HCT116 (cell line): ENCODE measurements at regions not wholly inside any gene's neighbourhood (a gene's known extent, or its start where the extent isn't known, plus 50 kb on each side); places are given as distances from the start of the nearest gene placed in this dataset.

Experiments used
- ATAC-seq: fragments of 200-7000 bp; cut with Tn5 transposase; 2 replicates; pipeline ENCODE4 v1.9.1; 2020; ENCODE audit warnings: mild to moderate bottlenecking, moderate library complexity
- BruUV-seq: library from RNA; stranded (reverse); fragments of 400-500 nt; replicated peaks from 2 replicates; lab custom pipeline; 2021; lab: Mats Ljungman, UMichigan
- CTCF ChIA-PET: fragments of 300-600 bp; sonication (Branson Sonifier 250); formaldehyde crosslinking; loops from one replicate; lab custom pipeline; 2021; ENCODE audit warnings: antibody characterized with exemption; lab: Charles Lee
- POLR2A ChIA-PET: fragments of 300-600, 350-600 bp; sonication (Branson Sonifier 250); formaldehyde crosslinking; loops from one replicate; lab custom pipeline; 2021; ENCODE audit warnings: antibody characterized with exemption; lab: Charles Lee
- RAD21 ChIA-PET, 2 experiments: fragments of 300-600 bp; sonication (Branson Sonifier 250); formaldehyde crosslinking; loops; one replicate each; lab custom pipeline; 2023; ENCODE audit warnings: low total read pairs in 2 of 2; ENCODE audit not compliant: uncharacterized antibody in 2 of 2, unreplicated experiment in 2 of 2, low non-redundant PET in 1 of 2; lab: Charles Lee
- DNase-seq: peaks from one replicate; pipeline ENCODE4 v3.0.0-alpha.2; 2010; ENCODE audit warnings: low read depth, low spot score
- H2AFZ ChIP-seq: fragments of 200-600 bp; shearing (Covaris generic), sonication (generic); 2 replicates; pipeline ENCODE4 v1.6.1; 2017; ENCODE audit warnings: low read depth, mixed run types, mixed read lengths, antibody characterized with exemption, low read length; ENCODE audit not compliant: poor library complexity, severe bottlenecking
- H3K27ac ChIP-seq: 2 replicates; pipeline ENCODE4 v1.5.1; 2012; ENCODE audit warnings: low read depth, low read length
- H3K27me3 ChIP-seq: fragments of 200-600 bp; sonication (generic); 2 replicates; pipeline ENCODE4 v1.6.1; 2016; ENCODE audit warnings: mixed run types, low read length, mixed read lengths; ENCODE audit not compliant: insufficient read depth
- H3K36me3 ChIP-seq, 2 experiments: fragments of 200-500 bp in 1 of 2; fragments of 200-600 bp in 1 of 2; sonication (Bioruptor generic) in 1 of 2; sonication (generic) in 1 of 2; 2 replicates each; pipeline versions ENCODE4 v1.5.1 to v1.6.1; 2014 to 2016; ENCODE audit warnings: low read length in 2 of 2, inconsistent platforms in 1 of 2, mixed read lengths in 1 of 2, mixed run types in 1 of 2; ENCODE audit not compliant: insufficient read depth in 2 of 2, control insufficient read depth in 1 of 2
- H3K4me1 ChIP-seq, 2 experiments: fragments of 200-600 bp in 1 of 2; sonication (generic) in 1 of 2; 2 replicates each; pipeline versions ENCODE4 v1.5.1 to v1.6.1; 2012 to 2017; ENCODE audit warnings: low read length in 2 of 2, inconsistent platforms in 1 of 2, mild to moderate bottlenecking in 1 of 2, mixed read lengths in 1 of 2, mixed run types in 1 of 2, moderate library complexity in 1 of 2; ENCODE audit not compliant: insufficient read depth in 2 of 2, control insufficient read depth in 1 of 2
- H3K4me2 ChIP-seq: fragments of 200-600 bp; sonication (generic); 2 replicates; pipeline ENCODE4 v1.6.1; 2017; ENCODE audit warnings: mixed run types, low read length, mixed read lengths
- H3K4me3 ChIP-seq, 2 experiments: fragments of 200-600 bp in 1 of 2; sonication (generic) in 1 of 2; replicated peaks in 1 of 2; 2 replicates each; pipeline ENCODE4 v1.5.1; 2011 to 2016; ENCODE audit warnings: low read length in 2 of 2, control low read depth in 1 of 2, low read depth in 1 of 2, mild to moderate bottlenecking in 1 of 2, mixed read lengths in 1 of 2, mixed run types in 1 of 2
- H3K79me2 ChIP-seq: fragments of 200-600 bp; sonication (generic); 2 replicates; pipeline ENCODE4 v1.6.1; 2017; ENCODE audit warnings: mild to moderate bottlenecking, mixed run types, low read length, moderate library complexity, mixed read lengths; ENCODE audit not compliant: insufficient read depth
- H3K9ac ChIP-seq: fragments of 200-600 bp; sonication (generic); 2 replicates; pipeline ENCODE4 v1.6.1; 2016; ENCODE audit warnings: low read length, mixed read lengths
- H3K9me2 ChIP-seq: fragments of 200-600 bp; sonication (generic), shearing (Covaris generic); 2 replicates; pipeline ENCODE4 v1.6.1; 2017; ENCODE audit warnings: mixed run types, mild to moderate bottlenecking, moderate library complexity; ENCODE audit not compliant: insufficient read depth
- H3K9me3 ChIP-seq, 2 experiments: fragments of 200-500 bp in 1 of 2; fragments of 200-600 bp in 1 of 2; sonication (Bioruptor generic) in 1 of 2; sonication (generic) in 1 of 2; 2 replicates each; pipeline ENCODE4 v1.6.1; 2014 to 2017; ENCODE audit warnings: low read length in 2 of 2, mixed read lengths in 2 of 2, inconsistent platforms in 1 of 2, low read depth in 1 of 2, mild to moderate bottlenecking in 1 of 2, mixed run types in 1 of 2, moderate library complexity in 1 of 2; ENCODE audit not compliant: control insufficient read depth in 1 of 2, insufficient read depth in 1 of 2
- H4K20me1 ChIP-seq: fragments of 200-600 bp; sonication (generic), shearing (Covaris generic); 2 replicates; pipeline ENCODE4 v1.6.1; 2017; ENCODE audit warnings: mixed run types, mild to moderate bottlenecking, moderate library complexity; ENCODE audit not compliant: insufficient read depth
- CEBPB ChIP-seq: IDR thresholded peaks from 2 replicates; pipeline ENCODE4 v1.6.1; 2012; ENCODE audit warnings: low read depth
- EGR1 ChIP-seq: IDR thresholded peaks from 2 replicates; pipeline ENCODE4 v1.6.1; 2012; ENCODE audit warnings: low read depth
- ELF1 ChIP-seq: IDR thresholded peaks from 2 replicates; pipeline ENCODE4 v1.6.1; 2012; ENCODE audit warnings: low read depth, borderline replicate concordance
- EZH2 ChIP-seq: fragments of 200-600 bp; sonication (generic); IDR thresholded peaks from 2 replicates; pipeline ENCODE4 v1.6.1; 2017; ENCODE audit warnings: antibody characterized with exemption, mixed run types
- EZH2phosphoT487 ChIP-seq: fragments of 200-600 bp; IDR thresholded peaks from 2 replicates; pipeline ENCODE4 v1.6.1; 2018; ENCODE audit warnings: antibody characterized with exemption, borderline replicate concordance
- FOSL1 ChIP-seq: IDR thresholded peaks from 2 replicates; pipeline ENCODE4 v1.6.1; 2012; ENCODE audit warnings: low read depth
- JUND ChIP-seq: IDR thresholded peaks from 2 replicates; pipeline ENCODE4 v1.6.1; 2012
- POLR2A ChIP-seq: IDR thresholded peaks from 2 replicates; pipeline ENCODE4 v1.7.0; 2011; ENCODE audit warnings: borderline replicate concordance; ENCODE audit not compliant: insufficient read depth, insufficient read length; ENCODE audit errors: extremely low read depth
- POLR2AphosphoS5 ChIP-seq: IDR thresholded peaks from 2 replicates; pipeline ENCODE4 v1.6.1; 2011; ENCODE audit warnings: mild to moderate bottlenecking, low read depth, low read length, moderate library complexity
- RAD21 ChIP-seq: IDR thresholded peaks from 2 replicates; pipeline ENCODE4 v1.6.1; 2012; ENCODE audit warnings: low read depth, mild to moderate bottlenecking
- SIN3A ChIP-seq: IDR thresholded peaks from 2 replicates; pipeline ENCODE4 v1.6.1; 2012; ENCODE audit warnings: low read depth
- SP1 ChIP-seq: IDR thresholded peaks from 2 replicates; pipeline ENCODE4 v1.6.1; 2012; ENCODE audit warnings: low read depth
- YY1 ChIP-seq: IDR thresholded peaks from 2 replicates; pipeline ENCODE4 v1.6.1; 2011; ENCODE audit warnings: low read length, low read depth, moderate library complexity, mild to moderate bottlenecking; ENCODE audit not compliant: insufficient replicate concordance; ENCODE audit errors: extremely low read depth
- ZNF274 ChIP-seq: fragments of 200-500 bp; sonication (Bioruptor generic); IDR thresholded peaks from 2 replicates; pipeline ENCODE4 v1.6.1; 2014; ENCODE audit warnings: mild to moderate bottlenecking, low read depth, low read length, inconsistent platforms
- intact Hi-C: fragments of 100-400 bp; cut with micrococcal nuclease; formaldehyde crosslinking; loops from 2 replicates; pipeline ENCODE4 v1.10.0; 2022
- TF ChIP-seq, protein P1 (sequence below): IDR thresholded peaks from 2 replicates; pipeline ENCODE4 v1.6.1; 2011; ENCODE audit warnings: mild to moderate bottlenecking, low read length, moderate library complexity; ENCODE audit not compliant: insufficient replicate concordance; ENCODE audit errors: extremely low read depth
- TF ChIP-seq, protein P2 (sequence below), 3 experiments: fragments of 200-600 bp in 1 of 3; sonication (generic) in 1 of 3; IDR thresholded peaks in 2 of 3; conservative IDR thresholded peaks in 1 of 3; 2 replicates each; pipeline ENCODE4 v1.5.1; 2012 to 2017; ENCODE audit warnings: low read depth in 2 of 3, low read length in 2 of 3, antibody characterized with exemption in 1 of 3, borderline replicate concordance in 1 of 3, control low read depth in 1 of 3, mild to moderate bottlenecking in 1 of 3, mixed read lengths in 1 of 3, mixed run types in 1 of 3, moderate library complexity in 1 of 3; ENCODE audit not compliant: insufficient read depth in 1 of 3
- TF ChIP-seq, protein P3 (sequence below): IDR thresholded peaks from 2 replicates; pipeline ENCODE4 v1.6.1; 2012
- TF ChIP-seq, protein P4 (sequence below): IDR thresholded peaks from 2 replicates; pipeline ENCODE4 v1.6.1; 2012; ENCODE audit warnings: low read depth
- TF ChIP-seq, protein P5 (sequence below): IDR thresholded peaks from 2 replicates; pipeline ENCODE4 v1.6.1; 2012

DNA sequence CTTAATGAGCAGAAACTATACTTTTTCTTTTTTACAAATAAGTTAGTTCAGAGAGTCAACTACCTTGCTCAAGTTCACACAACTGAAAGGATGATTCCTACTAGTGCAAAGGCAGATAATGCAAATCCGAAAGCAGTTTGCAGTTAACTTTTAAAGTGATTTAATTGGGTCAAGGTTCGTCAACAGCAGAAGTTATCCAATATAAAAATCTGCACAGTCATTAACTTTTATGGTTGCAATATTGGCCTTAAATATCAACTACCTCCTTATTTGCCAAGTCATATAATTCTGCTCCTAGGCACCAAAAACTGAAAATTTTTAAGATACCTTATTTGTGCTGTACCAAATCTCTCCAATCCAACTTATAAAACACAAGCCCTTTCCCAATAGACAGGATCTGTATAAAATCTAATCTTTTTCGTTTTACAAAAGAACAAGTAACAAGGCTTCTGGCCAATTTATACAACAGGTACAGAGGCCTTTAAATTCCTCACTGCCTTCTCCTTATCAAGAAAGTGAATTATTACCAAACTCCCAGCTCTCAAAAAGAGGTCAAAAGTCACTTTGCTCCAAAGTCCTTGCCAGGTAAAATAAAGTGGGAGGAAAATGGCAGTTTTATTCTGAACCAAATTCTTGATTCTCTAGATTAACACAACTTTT lies 416.6 kb upstream of the NECTIN3 start:
- peak overlapping the region; percentile 11 for H2AFZ ChIP-seq
- POLR2A ChIA-PET: no interaction called here
- ATAC-seq: no peak
- H3K4me2 ChIP-seq: no peak overlapping the region
- H3K27me3 ChIP-seq: no peaks in the 10 kb centered on the region
- no peaks in the 10 kb centered on the region for H3K79me2 ChIP-seq
- H3K9me2 ChIP-seq: no peaks in the 10 kb centered on the region
- no peak overlapping the region for H3K4me3 ChIP-seq
- no TSS peak for BruUV-seq
- RAD21 ChIA-PET: no interaction called here
- H3K9ac ChIP-seq: no peak overlapping the region
- H3K9me3 ChIP-seq: no peaks in the 10 kb centered on the region
- CTCF ChIA-PET: no interaction called here
- TF ChIP-seq CEBPB (no peak), POLR2AphosphoS5 (no peak), ZNF274 (no peak), JUND (no peak), SIN3A (no peak), EGR1 (no peak), EZH2phosphoT487 (no peak), YY1 (no peak), RAD21 (no peak), EZH2 (no peak), POLR2A (no peak), FOSL1 (no peak), SP1 (no peak), ELF1 (no peak)
- TF ChIP-seq, protein P1, sequence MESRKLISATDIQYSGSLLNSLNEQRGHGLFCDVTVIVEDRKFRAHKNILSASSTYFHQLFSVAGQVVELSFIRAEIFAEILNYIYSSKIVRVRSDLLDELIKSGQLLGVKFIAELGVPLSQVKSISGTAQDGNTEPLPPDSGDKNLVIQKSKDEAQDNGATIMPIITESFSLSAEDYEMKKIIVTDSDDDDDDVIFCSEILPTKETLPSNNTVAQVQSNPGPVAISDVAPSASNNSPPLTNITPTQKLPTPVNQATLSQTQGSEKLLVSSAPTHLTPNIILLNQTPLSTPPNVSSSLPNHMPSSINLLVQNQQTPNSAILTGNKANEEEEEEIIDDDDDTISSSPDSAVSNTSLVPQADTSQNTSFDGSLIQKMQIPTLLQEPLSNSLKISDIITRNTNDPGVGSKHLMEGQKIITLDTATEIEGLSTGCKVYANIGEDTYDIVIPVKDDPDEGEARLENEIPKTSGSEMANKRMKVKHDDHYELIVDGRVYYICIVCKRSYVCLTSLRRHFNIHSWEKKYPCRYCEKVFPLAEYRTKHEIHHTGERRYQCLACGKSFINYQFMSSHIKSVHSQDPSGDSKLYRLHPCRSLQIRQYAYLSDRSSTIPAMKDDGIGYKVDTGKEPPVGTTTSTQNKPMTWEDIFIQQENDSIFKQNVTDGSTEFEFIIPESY: no peak
- TF ChIP-seq, protein P2, sequence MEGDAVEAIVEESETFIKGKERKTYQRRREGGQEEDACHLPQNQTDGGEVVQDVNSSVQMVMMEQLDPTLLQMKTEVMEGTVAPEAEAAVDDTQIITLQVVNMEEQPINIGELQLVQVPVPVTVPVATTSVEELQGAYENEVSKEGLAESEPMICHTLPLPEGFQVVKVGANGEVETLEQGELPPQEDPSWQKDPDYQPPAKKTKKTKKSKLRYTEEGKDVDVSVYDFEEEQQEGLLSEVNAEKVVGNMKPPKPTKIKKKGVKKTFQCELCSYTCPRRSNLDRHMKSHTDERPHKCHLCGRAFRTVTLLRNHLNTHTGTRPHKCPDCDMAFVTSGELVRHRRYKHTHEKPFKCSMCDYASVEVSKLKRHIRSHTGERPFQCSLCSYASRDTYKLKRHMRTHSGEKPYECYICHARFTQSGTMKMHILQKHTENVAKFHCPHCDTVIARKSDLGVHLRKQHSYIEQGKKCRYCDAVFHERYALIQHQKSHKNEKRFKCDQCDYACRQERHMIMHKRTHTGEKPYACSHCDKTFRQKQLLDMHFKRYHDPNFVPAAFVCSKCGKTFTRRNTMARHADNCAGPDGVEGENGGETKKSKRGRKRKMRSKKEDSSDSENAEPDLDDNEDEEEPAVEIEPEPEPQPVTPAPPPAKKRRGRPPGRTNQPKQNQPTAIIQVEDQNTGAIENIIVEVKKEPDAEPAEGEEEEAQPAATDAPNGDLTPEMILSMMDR (IDR thresholded peaks at IDR 0.05 in 2 of 3, conservative IDR thresholded peaks at IDR 0.05 in 1 of 3; ENCODE audit: borderline replicate concordance in 1 of 3, insufficient read depth in 1 of 3, low read depth in 2 of 3, low read length in 2 of 3): no peak
- TF ChIP-seq, protein P3, sequence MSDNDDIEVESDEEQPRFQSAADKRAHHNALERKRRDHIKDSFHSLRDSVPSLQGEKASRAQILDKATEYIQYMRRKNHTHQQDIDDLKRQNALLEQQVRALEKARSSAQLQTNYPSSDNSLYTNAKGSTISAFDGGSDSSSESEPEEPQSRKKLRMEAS: no peak
- TF ChIP-seq, protein P4, sequence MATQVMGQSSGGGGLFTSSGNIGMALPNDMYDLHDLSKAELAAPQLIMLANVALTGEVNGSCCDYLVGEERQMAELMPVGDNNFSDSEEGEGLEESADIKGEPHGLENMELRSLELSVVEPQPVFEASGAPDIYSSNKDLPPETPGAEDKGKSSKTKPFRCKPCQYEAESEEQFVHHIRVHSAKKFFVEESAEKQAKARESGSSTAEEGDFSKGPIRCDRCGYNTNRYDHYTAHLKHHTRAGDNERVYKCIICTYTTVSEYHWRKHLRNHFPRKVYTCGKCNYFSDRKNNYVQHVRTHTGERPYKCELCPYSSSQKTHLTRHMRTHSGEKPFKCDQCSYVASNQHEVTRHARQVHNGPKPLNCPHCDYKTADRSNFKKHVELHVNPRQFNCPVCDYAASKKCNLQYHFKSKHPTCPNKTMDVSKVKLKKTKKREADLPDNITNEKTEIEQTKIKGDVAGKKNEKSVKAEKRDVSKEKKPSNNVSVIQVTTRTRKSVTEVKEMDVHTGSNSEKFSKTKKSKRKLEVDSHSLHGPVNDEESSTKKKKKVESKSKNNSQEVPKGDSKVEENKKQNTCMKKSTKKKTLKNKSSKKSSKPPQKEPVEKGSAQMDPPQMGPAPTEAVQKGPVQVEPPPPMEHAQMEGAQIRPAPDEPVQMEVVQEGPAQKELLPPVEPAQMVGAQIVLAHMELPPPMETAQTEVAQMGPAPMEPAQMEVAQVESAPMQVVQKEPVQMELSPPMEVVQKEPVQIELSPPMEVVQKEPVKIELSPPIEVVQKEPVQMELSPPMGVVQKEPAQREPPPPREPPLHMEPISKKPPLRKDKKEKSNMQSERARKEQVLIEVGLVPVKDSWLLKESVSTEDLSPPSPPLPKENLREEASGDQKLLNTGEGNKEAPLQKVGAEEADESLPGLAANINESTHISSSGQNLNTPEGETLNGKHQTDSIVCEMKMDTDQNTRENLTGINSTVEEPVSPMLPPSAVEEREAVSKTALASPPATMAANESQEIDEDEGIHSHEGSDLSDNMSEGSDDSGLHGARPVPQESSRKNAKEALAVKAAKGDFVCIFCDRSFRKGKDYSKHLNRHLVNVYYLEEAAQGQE: no peak
- TF ChIP-seq, protein P5, sequence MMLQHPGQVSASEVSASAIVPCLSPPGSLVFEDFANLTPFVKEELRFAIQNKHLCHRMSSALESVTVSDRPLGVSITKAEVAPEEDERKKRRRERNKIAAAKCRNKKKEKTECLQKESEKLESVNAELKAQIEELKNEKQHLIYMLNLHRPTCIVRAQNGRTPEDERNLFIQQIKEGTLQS: no peak
- H3K36me3 ChIP-seq: no peaks in the 10 kb centered on the region
- no peaks in the 10 kb centered on the region for H4K20me1 ChIP-seq
- H3K4me1 ChIP-seq: no peaks in the 10 kb centered on the region
- intact Hi-C loops: no loop called here
- H3K27ac ChIP-seq: no peak overlapping the region
- no peak for DNase-seq
